AG04449 (cell line): ENCODE measurements at regions not wholly inside any gene's neighbourhood (a gene's known extent, or its start where the extent isn't known, plus 50 kb on each side); places are given as distances from the start of the nearest gene placed in this dataset.

ENCODE experiments used
- CTCF ChIA-PET: fragments of 350-600 bp; formaldehyde crosslinking; extraction: SDS; loops from one replicate; lab custom pipeline; 2021; ENCODE audit warnings: antibody characterized with exemption; lab: Yijun Ruan, JAX
- POLR2A ChIA-PET: fragments of 400-600, 350-600 bp; formaldehyde crosslinking; extraction: SDS; loops from one replicate; lab custom pipeline; 2020; ENCODE audit warnings: antibody characterized with exemption, inconsistent platforms; lab: Yijun Ruan, JAX
- DNase-seq: peaks from one replicate; pipeline ENCODE4 v3.0.0-alpha.2; 2010; ENCODE audit warnings: low read depth, low spot score
- H3K4me3 ChIP-seq: 2 replicates; pipeline ENCODE4 v1.5.1; 2011; ENCODE audit warnings: low read depth, mild to moderate bottlenecking, control low read depth, low read length
- TF ChIP-seq, protein P1 (sequence below): IDR thresholded peaks from one replicate; pipeline ENCODE4 v1.5.1; 2011; ENCODE audit warnings: mild to moderate bottlenecking, moderate library complexity, low read length, control low read depth, inconsistent platforms; ENCODE audit not compliant: insufficient read depth; ENCODE audit errors: missing control alignments

DNA sequence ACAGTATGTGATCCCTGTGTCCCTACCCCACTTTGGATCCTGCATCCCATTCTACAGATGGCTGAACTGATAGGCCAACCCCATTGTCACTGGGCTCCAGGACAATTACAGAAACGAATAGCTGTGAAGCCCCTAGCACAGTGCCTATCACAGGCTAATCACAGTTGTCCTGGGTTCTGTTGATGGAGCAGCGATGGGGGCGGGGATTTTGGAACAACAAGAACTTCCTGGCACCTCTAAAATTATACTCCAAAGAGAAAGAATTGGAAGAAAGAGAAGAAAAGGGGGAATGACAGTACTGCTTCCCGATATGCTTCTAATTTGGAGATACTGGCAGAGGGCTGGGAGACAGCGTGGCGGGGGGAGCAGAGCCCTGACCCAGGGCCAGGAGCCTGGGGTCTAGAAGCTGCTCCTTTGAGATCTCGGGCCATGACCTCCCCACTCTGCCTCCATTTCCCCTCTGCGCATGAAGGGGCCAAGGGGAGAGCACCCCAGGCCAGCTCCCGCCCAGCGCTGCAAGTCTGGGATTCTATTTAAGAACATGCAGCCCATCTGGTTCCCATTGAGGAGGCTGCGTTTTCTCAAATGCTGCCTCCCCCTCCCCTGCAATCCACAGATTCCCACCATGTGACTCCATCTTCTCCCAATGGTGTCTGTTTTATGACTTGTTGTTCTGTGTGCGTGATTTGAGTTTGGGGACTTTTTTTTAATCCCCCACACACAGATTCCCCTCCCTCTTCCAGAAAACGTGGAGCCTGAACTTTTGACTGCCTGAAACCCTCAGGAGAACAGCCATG lies 202.7 kb downstream of the CYP26B1 start:
- CTCF ChIA-PET, result interaction anchor here (0.9 to 3.3 kb wide), 3 partner anchors 9 to 21 kb away, joined by 3 to 16 read pairs (median 11); no protein-coding TSS in a partner anchor
- TF ChIP-seq, protein P1, sequence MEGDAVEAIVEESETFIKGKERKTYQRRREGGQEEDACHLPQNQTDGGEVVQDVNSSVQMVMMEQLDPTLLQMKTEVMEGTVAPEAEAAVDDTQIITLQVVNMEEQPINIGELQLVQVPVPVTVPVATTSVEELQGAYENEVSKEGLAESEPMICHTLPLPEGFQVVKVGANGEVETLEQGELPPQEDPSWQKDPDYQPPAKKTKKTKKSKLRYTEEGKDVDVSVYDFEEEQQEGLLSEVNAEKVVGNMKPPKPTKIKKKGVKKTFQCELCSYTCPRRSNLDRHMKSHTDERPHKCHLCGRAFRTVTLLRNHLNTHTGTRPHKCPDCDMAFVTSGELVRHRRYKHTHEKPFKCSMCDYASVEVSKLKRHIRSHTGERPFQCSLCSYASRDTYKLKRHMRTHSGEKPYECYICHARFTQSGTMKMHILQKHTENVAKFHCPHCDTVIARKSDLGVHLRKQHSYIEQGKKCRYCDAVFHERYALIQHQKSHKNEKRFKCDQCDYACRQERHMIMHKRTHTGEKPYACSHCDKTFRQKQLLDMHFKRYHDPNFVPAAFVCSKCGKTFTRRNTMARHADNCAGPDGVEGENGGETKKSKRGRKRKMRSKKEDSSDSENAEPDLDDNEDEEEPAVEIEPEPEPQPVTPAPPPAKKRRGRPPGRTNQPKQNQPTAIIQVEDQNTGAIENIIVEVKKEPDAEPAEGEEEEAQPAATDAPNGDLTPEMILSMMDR, result no peak
- no peak overlapping the region for H3K4me3 ChIP-seq
- no peak for DNase-seq
- POLR2A ChIA-PET, result interaction anchor here (1.1 kb wide), 1 partner anchor 235 kb away, joined by 3 read pairs; no protein-coding TSS in a partner anchor

DNA sequence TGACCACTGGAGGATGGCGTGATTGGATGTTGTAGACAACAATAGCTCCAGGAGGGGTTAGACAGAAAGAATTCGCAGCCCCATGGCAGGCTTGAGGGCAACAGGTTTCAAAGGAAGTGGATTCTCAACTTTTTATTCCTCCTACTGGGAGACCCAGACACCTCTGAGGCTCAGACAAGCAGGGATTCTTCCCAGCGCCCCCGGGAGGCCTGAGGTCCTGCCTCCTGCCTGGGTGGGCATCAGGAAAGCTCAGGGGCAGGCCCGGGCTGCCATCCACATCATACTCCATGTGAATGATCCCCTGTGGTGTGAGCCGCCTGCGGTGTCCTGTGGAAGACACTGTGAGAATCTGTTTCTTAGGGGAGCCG lies 203.5 kb downstream of the CYP26B1 start:
- no peak overlapping the region for H3K4me3 ChIP-seq
- ChIA-PET POLR2A (no interaction called here), CTCF (interaction anchor here (1.1 to 3.3 kb wide), 3 partner anchors 8 to 146 kb away, joined by 3 to 16 read pairs (median 11); no protein-coding TSS in a partner anchor)
- TF ChIP-seq, protein P1, result no peak
- DNase-seq, result no peak

DNA sequence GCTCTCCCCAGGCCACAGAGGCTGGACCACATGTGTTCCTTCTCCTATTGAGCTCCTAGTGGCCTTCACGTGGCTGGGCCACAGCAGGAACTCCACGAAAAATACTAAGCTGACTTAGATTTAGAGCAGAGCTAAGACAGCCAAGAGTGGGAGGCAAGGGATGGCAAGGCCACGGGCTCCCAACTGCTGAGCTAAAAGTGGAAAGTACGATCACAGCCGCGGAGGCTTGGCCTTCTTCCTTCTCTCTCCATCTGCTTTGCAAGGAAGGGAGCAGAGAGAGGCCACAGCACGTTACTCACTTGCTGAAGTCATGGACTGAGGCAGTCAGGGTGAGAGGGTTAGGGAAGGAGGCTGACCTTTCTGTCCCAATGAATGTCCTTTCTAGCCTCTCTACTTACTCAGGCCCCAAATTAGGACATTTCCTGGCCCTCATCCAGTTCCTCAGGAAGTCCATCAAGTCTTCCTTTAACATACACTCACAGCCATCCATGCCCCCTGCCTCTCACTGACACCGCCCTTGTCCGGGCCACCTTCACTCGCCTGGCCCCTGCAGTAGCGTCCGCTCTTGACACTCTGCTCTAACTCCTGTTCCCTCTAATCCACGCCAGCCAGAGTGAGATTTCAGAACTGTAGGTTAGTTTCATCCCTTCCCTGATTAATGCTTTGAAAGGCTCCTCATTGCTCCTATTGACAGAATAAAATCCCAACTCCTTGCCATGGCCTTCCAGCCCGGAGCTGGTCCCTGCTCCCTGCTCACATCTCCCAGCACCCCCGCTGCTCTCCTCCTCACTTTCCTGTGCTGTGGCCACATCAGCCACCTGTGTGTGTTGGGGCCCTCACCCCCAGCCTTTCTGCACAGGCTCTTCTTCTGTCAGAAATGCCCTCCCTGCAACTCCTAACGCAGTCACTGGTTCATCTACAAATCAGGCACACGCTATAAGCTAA lies 204.2 kb downstream of the CYP26B1 start:
- no peak overlapping the region for H3K4me3 ChIP-seq
- DNase-seq, result no peak
- TF ChIP-seq, protein P1, result no peak
- POLR2A ChIA-PET, result no interaction called here
- CTCF ChIA-PET, result interaction anchor here (1.1 to 3.3 kb wide), 5 partner anchors 7 to 395 kb away, joined by 3 to 16 read pairs (median 11); no protein-coding TSS in a partner anchor

DNA sequence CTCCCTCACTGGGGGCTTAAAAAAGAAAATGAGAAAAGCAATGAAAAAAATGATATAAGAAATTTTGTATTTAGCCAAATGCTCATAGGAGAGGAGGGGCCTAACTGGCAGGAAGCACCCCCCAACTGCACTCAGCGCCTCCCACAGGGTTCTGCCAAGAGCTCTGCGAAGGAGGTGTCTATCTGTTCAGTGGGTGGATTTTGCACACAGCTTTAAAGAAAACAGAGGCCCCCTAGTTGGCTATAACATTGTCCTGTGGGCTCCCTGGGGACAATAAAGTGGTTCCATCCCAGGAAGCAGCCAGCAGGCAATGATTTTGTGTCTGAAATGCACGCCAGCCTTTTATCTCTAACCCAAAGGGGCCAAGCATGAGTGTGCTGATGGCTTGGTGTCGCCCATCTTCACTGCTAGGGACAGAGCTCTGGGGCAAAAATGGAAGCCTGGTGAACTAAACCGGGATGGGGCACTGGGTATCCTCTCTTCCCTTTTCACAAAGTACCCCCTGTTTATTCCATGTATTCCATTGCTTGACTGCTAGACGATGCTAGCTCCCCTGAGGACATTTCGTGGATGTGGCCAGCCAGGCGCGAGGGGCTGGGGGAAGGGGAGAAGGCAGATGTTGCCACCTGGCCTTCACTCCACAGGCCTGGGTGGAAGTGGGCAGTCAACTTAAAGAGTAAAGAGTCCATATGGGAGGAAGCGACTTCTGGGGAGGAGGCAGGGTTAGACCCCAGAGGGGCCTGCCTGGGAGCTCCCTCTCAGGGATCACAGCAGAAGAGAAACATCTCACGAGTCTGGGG lies 205.7 kb downstream of the CYP26B1 start:
- DNase-seq, result no peak
- TF ChIP-seq, protein P1, result no peak
- CTCF ChIA-PET, result interaction anchor here (1.4 to 3.0 kb wide), 4 partner anchors 19 to 394 kb away, joined by 3 to 12 read pairs (median 3); no protein-coding TSS in a partner anchor
- POLR2A ChIA-PET, result no interaction called here
- H3K4me3 ChIP-seq, result no peak overlapping the region

DNA sequence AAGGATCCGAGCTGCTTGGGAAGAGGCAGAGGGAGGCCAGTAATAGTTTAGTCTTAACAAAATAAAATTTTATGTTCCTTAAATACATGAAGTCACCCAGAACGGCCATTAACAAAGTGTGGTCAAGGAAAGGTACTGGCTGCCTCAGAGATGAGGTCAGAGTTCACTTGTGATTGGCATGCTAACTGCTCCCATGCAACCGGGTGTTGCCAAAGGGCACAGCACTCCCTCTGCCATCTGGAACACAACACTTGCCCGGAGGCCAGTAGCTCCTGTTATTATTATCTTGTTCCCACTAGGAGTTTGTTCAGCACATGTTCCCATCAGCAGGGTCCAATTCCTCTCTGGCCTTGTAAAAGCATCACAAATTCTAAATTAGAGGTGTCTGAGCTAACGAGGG lies 207.0 kb downstream of the CYP26B1 start:
- ChIA-PET POLR2A (no interaction called here), CTCF (interaction anchor here (1.2 to 3.0 kb wide), 3 partner anchors 10 to 143 kb away, joined by 3 to 12 read pairs (median 3); no protein-coding TSS in a partner anchor)
- H3K4me3 ChIP-seq, result no peak overlapping the region
- TF ChIP-seq, protein P1, result no peak
- DNase-seq, result no peak
